ENCODE measurements at regions not wholly inside any gene's neighbourhood (a gene's known extent, or its start where the extent isn't known, plus 50 kb on each side); places are given as distances from the start of the nearest gene placed in this dataset.

- H3K9me3 ChIP-seq (ENCODE audit: control insufficient read depth in 4 of 4, low read length in 3 of 4), result no peaks in the 10 kb centered on the region
- H3K4me1 ChIP-seq (ENCODE audit: control insufficient read depth in 4 of 4, insufficient read depth in 4 of 4, low read length in 3 of 4), result peaks cover 0 to 11% (median 5%) of the 10 kb centered on the region in 4 donors
- no peak overlapping the region for H3K9ac ChIP-seq (ENCODE audit: low read depth in 1 of 2, low read length in 2 of 2)
- no peak overlapping the region for H3K27ac ChIP-seq (ENCODE audit: low read depth in 1 of 2, low read length in 2 of 2)
- DNase-seq (ENCODE audit: low spot score), result no peak
- 81% methylated on average over 4 of the region's 4 CpGs for WGBS
- TF ChIP-seq JUND (IDR thresholded peaks at IDR 0.05) (no peak), NR2F2 (IDR thresholded peaks at IDR 0.05) (no peak), EGR1 (IDR thresholded peaks at IDR 0.05; ENCODE audit: low read depth in 2 of 2) (no peak), FOXA1 (IDR thresholded peaks at IDR 0.05) (no peak), RXRA (IDR thresholded peaks at IDR 0.05) (no peak), ATF3 (IDR thresholded peaks at IDR 0.05) (no peak), MAX (IDR thresholded peaks at IDR 0.05) (no peak), RAD21 (IDR thresholded peaks at IDR 0.05) (no peak), CTCF (IDR thresholded peaks at IDR 0.05; ENCODE audit: low read depth, low read length, missing input control) (no peak)
- TF ChIP-seq, protein P1, sequence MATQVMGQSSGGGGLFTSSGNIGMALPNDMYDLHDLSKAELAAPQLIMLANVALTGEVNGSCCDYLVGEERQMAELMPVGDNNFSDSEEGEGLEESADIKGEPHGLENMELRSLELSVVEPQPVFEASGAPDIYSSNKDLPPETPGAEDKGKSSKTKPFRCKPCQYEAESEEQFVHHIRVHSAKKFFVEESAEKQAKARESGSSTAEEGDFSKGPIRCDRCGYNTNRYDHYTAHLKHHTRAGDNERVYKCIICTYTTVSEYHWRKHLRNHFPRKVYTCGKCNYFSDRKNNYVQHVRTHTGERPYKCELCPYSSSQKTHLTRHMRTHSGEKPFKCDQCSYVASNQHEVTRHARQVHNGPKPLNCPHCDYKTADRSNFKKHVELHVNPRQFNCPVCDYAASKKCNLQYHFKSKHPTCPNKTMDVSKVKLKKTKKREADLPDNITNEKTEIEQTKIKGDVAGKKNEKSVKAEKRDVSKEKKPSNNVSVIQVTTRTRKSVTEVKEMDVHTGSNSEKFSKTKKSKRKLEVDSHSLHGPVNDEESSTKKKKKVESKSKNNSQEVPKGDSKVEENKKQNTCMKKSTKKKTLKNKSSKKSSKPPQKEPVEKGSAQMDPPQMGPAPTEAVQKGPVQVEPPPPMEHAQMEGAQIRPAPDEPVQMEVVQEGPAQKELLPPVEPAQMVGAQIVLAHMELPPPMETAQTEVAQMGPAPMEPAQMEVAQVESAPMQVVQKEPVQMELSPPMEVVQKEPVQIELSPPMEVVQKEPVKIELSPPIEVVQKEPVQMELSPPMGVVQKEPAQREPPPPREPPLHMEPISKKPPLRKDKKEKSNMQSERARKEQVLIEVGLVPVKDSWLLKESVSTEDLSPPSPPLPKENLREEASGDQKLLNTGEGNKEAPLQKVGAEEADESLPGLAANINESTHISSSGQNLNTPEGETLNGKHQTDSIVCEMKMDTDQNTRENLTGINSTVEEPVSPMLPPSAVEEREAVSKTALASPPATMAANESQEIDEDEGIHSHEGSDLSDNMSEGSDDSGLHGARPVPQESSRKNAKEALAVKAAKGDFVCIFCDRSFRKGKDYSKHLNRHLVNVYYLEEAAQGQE (IDR thresholded peaks at IDR 0.05), result no peak
- TF ChIP-seq, protein P2, sequence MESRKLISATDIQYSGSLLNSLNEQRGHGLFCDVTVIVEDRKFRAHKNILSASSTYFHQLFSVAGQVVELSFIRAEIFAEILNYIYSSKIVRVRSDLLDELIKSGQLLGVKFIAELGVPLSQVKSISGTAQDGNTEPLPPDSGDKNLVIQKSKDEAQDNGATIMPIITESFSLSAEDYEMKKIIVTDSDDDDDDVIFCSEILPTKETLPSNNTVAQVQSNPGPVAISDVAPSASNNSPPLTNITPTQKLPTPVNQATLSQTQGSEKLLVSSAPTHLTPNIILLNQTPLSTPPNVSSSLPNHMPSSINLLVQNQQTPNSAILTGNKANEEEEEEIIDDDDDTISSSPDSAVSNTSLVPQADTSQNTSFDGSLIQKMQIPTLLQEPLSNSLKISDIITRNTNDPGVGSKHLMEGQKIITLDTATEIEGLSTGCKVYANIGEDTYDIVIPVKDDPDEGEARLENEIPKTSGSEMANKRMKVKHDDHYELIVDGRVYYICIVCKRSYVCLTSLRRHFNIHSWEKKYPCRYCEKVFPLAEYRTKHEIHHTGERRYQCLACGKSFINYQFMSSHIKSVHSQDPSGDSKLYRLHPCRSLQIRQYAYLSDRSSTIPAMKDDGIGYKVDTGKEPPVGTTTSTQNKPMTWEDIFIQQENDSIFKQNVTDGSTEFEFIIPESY (IDR thresholded peaks at IDR 0.05), result no peak
- H3K36me3 ChIP-seq (ENCODE audit: control insufficient read depth in 4 of 4, insufficient read depth in 3 of 4, low read depth in 1 of 4, low read length in 3 of 4), result no peaks in the 10 kb centered on the region
- no peak overlapping the region for H3K4me3 ChIP-seq (ENCODE audit: low read depth in 1 of 3, low read length in 3 of 3)
- no peaks in the 10 kb centered on the region for H3K27me3 ChIP-seq (ENCODE audit: control insufficient read depth in 4 of 4, insufficient read depth in 4 of 4, low read length in 3 of 4)
Measured at GRCh38 chrX:13094828-13095341, 50.5 kb upstream of the FAM9C start.

- peaks cover 0 to 7% (median under 1%) of the 10 kb centered on the region in 4 donors for H3K4me1 ChIP-seq (ENCODE audit: control insufficient read depth in 4 of 4, insufficient read depth in 4 of 4, low read length in 3 of 4)
- no peak for DNase-seq (ENCODE audit: low spot score)
- no peaks in the 10 kb centered on the region for H3K27me3 ChIP-seq (ENCODE audit: control insufficient read depth in 4 of 4, insufficient read depth in 4 of 4, low read length in 3 of 4)
- H3K9me3 ChIP-seq (ENCODE audit: control insufficient read depth in 4 of 4, low read length in 3 of 4), result no peaks in the 10 kb centered on the region
- no peak overlapping the region for H3K27ac ChIP-seq (ENCODE audit: low read depth in 1 of 2, low read length in 2 of 2)
- H3K4me3 ChIP-seq (ENCODE audit: low read depth in 1 of 3, low read length in 3 of 3), result no peak overlapping the region
- H3K36me3 ChIP-seq (ENCODE audit: control insufficient read depth in 4 of 4, insufficient read depth in 3 of 4, low read depth in 1 of 4, low read length in 3 of 4), result no peaks in the 10 kb centered on the region
- H3K9ac ChIP-seq (ENCODE audit: low read depth in 1 of 2, low read length in 2 of 2), result no peak overlapping the region
- TF ChIP-seq SP1 (IDR thresholded peaks at IDR 0.05) (no peak), HNF4A (conservative IDR thresholded peaks at IDR 0.05) (no peak), HNF4G (IDR thresholded peaks at IDR 0.05) (no peak), MAX (IDR thresholded peaks at IDR 0.05) (no peak), ATF3 (IDR thresholded peaks at IDR 0.05) (no peak), GABPA (IDR thresholded peaks at IDR 0.05 in 1 of 2, conservative IDR thresholded peaks at IDR 0.05 in 1 of 2) (no peak), JUND (IDR thresholded peaks at IDR 0.05) (no peak), RAD21 (IDR thresholded peaks at IDR 0.05) (no peak), TAF1 (conservative IDR thresholded peaks at IDR 0.05) (no peak), YY1 (IDR thresholded peaks at IDR 0.05) (no peak), FOXA2 (IDR thresholded peaks at IDR 0.05) (no peak), NR2F2 (IDR thresholded peaks at IDR 0.05) (no peak)
- TF ChIP-seq, protein P1 (IDR thresholded peaks at IDR 0.05), result no peak
- TF ChIP-seq, protein P2 (IDR thresholded peaks at IDR 0.05), result no peak
Measured at GRCh38 chrX:13094374-13094773, 50.0 kb upstream of the FAM9C start.

Measured in liver (tissue), 8 donors.